GM19452 (cell line): ENCODE measurements at regions not wholly inside any gene's neighbourhood (a gene's known extent, or its start where the extent isn't known, plus 50 kb on each side); places are given as distances from the start of the nearest gene placed in this dataset.
"Not testable (repeated sequence)": the region's sequence is repeated elsewhere in the genome, so short reads cannot be mapped to it uniquely, and the experiment has no call there.

Experiments
- ATAC-seq: cut with Tn5 transposase; IDR thresholded peaks from one replicate; pipeline ENCODE4 v1.9.1; 2021; ENCODE audit not compliant: unreplicated experiment

GRCh38 chr12:91767237-91767636 lies 378.4 kb downstream of the BTG1 start:
- no peak for ATAC-seq

- ATAC-seq, result no peak
Observed at GRCh38 chr12:91766454-91766853, 379.2 kb downstream of the BTG1 start.

GRCh38 chr12:91763654-91764370 lies 381.8 kb downstream of the BTG1 start:
- no peak for ATAC-seq

DNA sequence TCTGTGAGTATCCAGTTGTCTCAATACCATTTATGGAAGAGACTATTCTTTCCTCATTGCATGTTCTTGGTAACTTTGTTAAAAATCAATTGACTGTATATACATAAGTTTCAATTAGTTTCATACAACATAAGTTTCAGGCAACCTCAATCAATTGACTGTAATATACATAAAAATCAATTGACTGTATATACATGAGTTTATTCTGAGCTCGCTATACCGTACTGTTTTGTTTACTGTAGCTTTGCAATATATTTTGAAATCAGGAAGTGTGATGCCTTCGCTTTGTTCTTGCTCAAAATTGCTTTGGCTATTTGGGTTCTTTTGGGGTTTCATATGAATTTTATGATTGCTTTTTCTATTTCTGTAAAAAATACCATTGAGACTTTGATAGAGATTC lies 392.0 kb downstream of the BTG1 start:
- no peak for ATAC-seq

- ATAC-seq, result no peak
Observed at GRCh38 chr12:91746976-91747375, 398.7 kb downstream of the BTG1 start.

GRCh38 chr12:91744597-91744996 lies 401.0 kb downstream of the BTG1 start:
- no peak for ATAC-seq

GRCh38 chr12:91743704-91744321 lies 401.8 kb downstream of the BTG1 start:
- ATAC-seq, result no peak

DNA sequence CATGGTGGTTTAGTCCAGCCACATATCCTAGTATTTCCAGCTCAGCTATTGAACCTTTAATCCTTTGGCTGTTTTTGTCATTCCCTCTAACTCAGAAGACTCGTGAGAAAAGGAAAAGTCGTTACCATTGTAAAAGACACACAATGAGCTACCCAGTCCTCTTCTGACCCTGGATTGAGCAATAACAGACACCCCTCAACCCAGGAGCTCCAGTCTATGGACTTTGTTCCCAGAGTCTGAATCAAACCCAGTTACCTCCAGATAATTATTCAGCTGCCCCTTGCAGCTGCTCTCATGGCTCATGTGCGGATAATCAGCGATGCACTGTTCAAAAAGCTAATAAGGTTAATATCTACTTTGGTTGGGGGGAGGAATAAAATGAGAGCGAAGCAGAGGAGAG lies 402.4 kb downstream of the BTG1 start:
- no peak for ATAC-seq

- ATAC-seq, result no peak
Observed at GRCh38 chr12:91741932-91742331, 403.7 kb downstream of the BTG1 start.

DNA sequence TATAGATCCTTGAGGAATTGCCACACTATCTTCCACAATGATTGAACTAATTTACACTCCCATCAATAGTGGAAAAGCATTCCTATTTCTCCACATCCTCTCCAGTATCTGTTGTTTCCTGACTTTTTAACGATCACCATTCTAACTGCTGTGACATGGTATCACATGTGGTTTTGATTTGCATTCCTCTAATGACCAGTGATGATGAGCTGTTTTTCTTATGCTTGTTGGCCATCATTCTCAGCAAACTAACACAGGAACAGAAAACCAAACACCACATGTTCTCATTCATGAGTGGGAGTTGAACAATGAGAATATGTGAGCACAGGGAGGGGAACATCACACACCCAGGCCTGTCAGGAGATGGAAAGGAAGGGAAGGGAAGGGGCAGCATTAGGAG lies 411.8 kb downstream of the BTG1 start:
- ATAC-seq, result not testable (repeated sequence)

- no peak for ATAC-seq
Observed at GRCh38 chr12:91732086-91732485, 413.6 kb downstream of the BTG1 start.

- ATAC-seq, result no peak
Observed at GRCh38 chr12:91729543-91729942, 416.1 kb downstream of the BTG1 start.

GRCh38 chr12:91723191-91723590 lies 422.5 kb downstream of the BTG1 start:
- no peak for ATAC-seq

DNA sequence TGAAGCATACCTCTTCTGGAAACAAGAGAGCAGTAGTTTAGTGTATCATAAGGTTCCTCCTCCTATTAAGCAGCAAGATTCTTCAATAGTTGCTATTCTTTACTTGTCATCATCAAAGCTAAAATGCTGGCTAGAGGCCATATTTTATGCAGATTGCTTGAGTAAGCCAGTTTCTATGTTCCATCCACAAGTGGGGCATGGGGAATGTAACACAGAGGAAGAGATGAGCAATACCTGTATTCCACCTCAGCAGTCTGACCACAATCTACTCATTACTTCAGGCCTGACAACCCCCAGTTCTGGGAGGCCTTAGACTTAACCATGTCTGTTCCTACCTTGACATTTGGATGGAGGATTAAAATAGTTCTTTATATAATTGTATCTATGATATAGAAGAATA lies 423.6 kb downstream of the BTG1 start:
- peak; percentile 74 for ATAC-seq

DNA sequence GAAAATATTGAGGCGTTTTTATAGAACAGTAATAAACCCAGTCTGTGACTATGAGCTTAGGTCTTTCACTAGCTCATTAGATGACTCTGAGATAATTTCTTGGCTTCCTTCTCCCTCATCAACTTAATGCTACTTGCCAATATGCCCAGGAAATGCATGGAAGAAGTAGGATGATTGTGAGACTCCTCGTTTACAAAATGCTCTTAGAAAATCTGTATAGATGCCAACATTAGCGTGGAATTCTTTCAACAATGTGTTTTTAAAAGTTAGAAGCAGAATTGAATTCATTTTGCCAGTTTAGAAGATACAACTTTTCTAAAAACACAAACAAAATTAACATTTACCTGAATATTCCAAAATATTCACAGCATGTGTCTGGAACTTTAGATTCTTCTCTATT lies 424.6 kb downstream of the BTG1 start:
- ATAC-seq, result no peak

- no peak for ATAC-seq
Observed at GRCh38 chr12:91718326-91718725, 427.3 kb downstream of the BTG1 start.

DNA sequence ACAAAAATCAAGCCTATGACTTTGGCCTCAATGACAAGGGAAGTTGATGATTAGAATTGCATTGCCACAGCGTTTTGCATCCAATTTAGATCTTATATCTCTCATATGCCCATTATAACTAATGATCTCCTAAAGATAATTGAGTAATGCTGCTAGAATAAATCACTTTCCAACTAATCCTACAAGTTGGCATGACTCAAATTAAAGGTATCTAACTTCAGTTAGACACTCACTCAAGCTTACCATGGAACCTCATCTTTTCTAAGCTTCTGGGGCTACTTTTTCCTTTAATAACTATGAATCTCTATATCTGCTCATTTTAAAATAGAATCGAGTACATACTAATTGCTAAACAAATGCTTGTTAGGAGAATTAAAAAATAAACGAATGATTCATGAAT lies 427.8 kb downstream of the BTG1 start:
- ATAC-seq, result no peak

DNA sequence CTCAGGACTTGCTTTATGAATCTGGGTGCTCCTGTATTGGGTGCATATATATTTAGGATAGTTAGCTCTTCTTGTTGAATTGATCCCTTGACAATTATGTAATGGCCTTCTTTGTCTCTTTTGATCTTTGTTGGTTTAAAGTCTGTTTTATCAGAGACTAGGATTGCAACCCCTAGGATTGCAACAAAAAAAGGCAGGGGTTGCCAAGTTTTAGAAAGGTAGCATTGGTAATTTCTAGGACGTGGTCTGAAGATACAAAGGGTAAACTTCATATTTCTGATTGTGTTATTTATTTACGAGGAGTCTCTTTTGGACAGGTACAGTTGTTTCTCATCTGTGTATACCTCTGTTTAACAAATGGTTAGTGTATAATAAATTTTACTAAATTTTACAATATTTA lies 433.7 kb downstream of the BTG1 start:
- ATAC-seq, result not testable (repeated sequence)

GRCh38 chr12:91706466-91706865 lies 439.2 kb downstream of the BTG1 start:
- ATAC-seq, result no peak

DNA sequence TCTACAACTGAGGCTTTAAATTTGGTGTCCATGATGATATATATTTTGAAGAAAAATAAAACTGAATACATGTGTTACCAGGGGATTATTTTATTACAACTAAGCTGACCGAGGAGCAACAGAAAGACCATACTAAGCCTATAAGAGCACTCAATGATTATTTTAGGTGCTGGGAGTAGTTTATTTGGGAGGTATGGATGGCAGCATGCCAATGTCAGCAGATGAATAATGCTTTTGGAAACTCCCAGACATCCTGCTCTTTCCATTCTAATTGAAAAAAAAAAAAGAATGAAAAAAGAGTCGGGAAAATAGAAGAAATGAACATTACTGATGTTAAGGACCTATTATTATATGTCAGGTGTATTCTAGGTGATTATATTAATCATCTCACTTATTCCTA lies 441.2 kb downstream of the BTG1 start:
- ATAC-seq, result no peak

GRCh38 chr12:91703491-91704283 lies 442.0 kb downstream of the BTG1 start:
- no peak for ATAC-seq

DNA sequence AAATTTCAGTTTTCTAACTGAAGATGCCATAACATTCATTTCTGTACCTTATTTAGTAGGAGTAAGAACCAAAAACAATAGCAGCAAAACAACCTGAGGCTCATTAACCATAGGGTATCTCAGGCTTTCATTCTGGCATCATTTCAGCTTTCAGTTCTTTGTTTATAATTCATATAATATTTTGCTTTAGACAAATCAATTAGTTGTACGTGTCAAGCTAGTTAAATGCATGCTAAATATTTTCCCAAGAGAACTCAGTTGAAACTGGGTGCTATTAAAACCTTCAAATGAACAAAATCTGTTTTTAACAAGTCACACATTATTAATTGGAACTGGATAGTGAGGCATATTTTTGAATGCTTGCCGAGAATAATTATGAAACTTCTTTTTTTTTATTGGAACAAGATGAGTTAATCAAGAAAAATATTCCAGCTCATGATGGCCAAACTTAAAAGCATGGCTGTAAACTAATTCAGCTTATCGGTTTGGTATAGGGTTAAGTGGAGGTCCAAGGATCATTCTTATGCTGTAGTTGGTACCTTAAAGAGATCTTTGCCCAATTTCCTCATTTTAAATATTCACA lies 442.7 kb downstream of the BTG1 start:
- ATAC-seq, result no peak
